ENCODE measurements at regions not wholly inside any gene's neighbourhood (a gene's known extent, or its start where the extent isn't known, plus 50 kb on each side); places are given as distances from the start of the nearest gene placed in this dataset.

GRCh38 chr5:15266841-15267240 is 233.1 kb upstream of the FBXL7 start:
- DNase-seq (ENCODE audit: insufficient read length, low spot score), result no peak
- no peak for FAIRE-seq

GRCh38 chr5:15266229-15266628 is 233.8 kb upstream of the FBXL7 start:
- DNase-seq (ENCODE audit: insufficient read length, low spot score), result no peak

DNA sequence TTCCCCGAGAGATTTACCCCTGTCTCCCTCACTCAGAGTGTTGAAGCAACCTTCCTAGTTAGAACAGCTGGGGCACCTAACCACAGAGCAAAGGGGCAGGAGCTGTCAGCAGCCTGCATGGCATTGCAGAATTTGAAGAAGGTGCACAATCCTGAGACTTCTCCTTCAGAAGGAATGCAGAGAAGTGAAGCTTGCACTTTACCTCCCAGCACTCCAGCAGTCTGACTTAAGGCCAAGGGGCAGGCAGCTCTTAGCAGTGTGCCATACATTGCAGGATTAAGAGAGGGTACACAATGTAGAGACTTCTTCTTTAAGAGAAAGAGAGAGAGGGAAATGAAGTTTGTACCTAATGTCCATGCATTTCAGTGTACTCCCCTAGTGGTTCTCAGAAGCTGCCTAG is 236.0 kb upstream of the FBXL7 start:
- DNase-seq (ENCODE audit: insufficient read length, low spot score) (no peak), FAIRE-seq (no peak)

More at GRCh38 chr5:15266229-15266628, 233.8 kb upstream of the FBXL7 start:
- no peak for FAIRE-seq

GRCh38 chr5:15263406-15263805 is 236.6 kb upstream of the FBXL7 start:
- no peak for FAIRE-seq
- no peak for DNase-seq (ENCODE audit: insufficient read length, low spot score)

DNA sequence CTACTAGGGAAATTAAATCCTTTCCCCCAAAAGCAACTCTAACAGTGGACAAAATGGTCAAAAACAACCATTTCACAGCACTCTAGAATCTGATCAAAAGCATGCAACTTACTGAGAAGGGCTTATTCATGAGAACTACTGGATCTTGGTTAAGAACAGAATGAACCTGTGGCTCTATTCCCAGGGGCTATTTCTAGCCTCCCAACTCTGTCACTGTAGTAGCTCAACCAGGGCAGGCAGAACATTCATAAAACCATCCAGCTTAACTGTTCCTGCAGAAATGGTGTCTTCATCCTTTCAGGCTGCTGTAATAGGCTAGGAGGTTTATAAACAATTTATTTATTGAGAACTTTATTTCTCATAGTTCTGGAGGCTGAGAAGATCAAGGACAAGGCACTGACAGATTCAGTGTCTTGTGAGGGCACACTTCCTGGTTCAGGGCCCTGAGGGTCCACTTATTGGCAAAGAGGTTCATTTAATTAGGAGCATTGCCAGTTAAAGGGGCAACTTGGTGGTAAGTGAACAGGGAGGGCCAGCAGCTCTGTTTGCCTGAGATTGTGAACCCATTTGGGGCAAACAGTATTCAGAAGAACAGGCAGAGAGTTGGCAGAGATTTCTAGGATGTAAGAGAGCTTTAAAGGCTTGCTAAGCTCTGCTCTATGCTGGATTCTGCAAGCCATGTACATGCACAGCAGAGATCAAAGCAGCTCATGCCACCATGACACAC is 238.5 kb upstream of the FBXL7 start:
- no peak for FAIRE-seq
- DNase-seq (ENCODE audit: insufficient read length, low spot score), result no peak

- DNase-seq (ENCODE audit: insufficient read length, low spot score) (no peak), FAIRE-seq (no peak)
These were observed 239.4 kb upstream of the FBXL7 start for GRCh38 chr5:15260356-15261268.

DNA sequence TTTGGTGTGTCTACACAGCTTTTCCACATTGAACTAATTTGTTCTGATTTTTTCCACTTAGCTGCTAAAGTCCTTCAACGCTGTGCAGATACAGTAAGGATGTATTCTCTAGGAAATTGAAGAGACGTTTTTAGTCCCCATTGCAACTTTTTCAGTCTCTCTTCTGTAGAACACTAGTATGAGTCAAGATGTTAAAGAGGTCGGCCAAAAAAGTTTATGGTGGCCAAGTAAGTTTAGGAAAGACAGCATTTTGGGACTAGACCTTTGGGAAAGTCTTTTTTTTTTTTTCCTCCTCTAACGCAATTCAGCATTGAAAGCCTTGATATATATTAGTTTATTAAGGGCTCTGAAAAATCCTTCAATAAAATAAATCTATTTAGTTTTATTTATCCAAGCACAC is 243.5 kb upstream of the FBXL7 start:
- DNase-seq (ENCODE audit: insufficient read length, low spot score) (no peak), FAIRE-seq (no peak)

DNA sequence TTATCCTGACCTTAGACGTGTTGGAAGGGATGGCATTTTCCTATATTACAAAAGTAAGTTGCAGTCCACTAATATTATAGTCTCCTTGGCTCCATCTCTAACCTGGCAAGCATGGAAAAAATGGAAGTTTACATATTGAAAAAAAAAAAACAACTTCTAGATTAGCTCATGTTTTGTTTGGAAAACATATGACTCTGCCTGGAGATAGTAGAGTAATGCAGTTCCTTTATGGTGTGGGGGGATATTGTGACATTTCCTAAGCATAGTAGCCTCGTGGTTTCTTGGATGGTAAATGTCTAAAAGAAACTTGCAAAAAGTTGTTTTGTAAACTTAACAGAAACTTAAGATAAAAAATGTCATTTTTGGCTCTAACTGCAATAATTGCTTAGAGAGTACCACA is 244.4 kb upstream of the FBXL7 start:
- FAIRE-seq (no peak), DNase-seq (ENCODE audit: insufficient read length, low spot score) (no peak)

DNA sequence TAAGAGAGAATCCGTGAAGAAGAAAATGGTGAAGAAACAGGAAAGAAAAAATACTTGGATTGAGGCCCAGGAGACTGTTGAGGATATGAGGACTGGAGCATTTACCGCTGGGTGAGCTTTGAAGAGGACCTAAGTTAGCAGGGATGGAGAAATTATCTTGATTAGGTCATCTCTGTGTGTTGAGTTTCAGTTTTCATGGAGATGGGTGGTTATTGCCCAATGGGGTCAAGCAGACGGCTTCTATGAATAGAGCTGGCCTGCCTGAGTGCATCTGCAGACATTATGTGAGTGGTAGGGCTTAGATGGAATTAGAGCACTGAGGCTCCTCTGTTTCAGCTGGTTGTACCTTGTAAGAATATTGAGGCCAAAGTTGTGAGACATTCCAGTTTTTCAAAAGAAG is 245.4 kb upstream of the FBXL7 start:
- DNase-seq (ENCODE audit: insufficient read length, low spot score) (no peak), FAIRE-seq (no peak)

GRCh38 chr5:15252331-15252730 is 247.6 kb upstream of the FBXL7 start:
- FAIRE-seq (no peak), DNase-seq (ENCODE audit: insufficient read length, low spot score) (no peak)

DNA sequence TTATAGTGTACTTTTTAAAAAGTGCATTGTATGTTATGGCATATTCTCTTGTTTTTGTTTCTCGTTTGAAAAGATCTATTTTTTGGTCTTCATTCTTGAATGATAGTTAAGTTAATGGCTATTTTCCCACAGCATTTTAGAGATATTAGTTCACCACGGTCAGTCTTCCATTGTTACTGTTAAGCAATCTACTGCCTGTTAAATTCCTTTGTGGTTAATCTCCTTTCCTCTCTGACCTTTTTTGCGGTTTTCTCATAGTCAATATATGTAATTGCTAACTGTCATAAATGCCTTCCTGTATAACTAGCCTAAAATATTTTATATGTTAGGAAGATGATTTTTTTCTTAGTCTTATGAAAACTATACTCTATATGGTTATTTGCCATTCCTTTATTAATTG is 250.8 kb upstream of the FBXL7 start:
- FAIRE-seq (peak; percentile 23), DNase-seq (ENCODE audit: insufficient read length, low spot score) (no peak)

DNA sequence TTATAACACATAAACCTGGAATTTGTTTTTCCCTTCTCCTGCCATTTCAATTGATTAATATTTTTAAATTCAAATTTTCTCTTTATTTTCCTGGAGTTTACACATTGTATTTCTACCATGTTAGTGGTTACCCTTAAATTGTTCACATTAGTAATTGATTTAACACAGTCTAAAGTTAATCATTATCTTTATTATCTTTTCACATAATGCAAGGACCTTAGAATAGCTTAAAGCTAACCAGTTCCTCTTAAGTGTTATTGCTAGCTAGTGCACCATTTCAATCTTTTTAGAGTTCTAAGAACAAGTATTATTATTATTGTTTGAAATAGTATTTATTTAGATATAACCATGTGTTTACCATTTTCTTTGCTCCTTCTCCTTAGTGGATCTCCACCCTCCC is 251.2 kb upstream of the FBXL7 start:
- no peak for FAIRE-seq
- no peak for DNase-seq (ENCODE audit: insufficient read length, low spot score)

DNA sequence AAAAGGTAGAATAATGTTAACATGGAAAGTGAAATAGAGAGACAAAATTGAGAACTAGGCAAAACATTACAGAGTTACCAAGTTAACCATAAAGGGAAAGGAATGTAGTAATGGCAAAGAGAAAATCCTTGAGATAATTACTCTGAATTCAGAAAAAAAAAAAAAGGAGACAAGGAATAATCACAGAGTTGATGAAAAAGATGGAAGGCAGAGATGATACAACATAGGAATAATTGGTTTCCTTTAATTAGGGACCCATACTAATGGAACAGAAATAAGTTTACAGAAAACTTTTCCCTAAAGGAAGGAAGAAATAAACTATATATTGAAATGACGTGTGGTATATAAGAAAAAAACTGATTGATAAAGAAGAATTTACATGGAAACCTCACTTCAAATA is 254.1 kb upstream of the FBXL7 start:
- no peak for FAIRE-seq
- DNase-seq (ENCODE audit: insufficient read length, low spot score), result no peak

- DNase-seq (ENCODE audit: insufficient read length, low spot score) (no peak), FAIRE-seq (no peak)
These were observed 256.5 kb upstream of the FBXL7 start for GRCh38 chr5:15243301-15244020.

GRCh38 chr5:15241216-15241821 is 258.7 kb upstream of the FBXL7 start:
- DNase-seq (ENCODE audit: insufficient read length, low spot score) (no peak), FAIRE-seq (no peak)

DNA sequence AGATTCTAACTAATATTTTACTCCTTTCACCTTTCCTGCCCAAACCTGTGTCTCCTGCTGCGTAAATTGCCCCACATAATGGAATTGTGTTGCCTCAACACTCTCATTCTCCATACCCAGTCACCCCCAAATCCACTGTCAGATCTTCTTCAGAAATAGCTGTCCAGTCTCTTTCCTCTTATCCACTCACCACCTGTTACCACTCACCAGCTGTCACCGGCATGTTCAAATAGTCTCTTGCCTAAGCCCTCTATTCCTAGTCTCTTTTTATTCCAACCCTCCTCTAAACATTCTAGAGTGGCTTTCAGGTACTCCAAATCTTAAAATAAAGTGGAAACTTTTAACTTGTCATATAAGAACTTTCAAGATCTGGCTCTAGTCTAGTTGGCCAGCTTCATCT is 262.0 kb upstream of the FBXL7 start:
- no peak for DNase-seq (ENCODE audit: insufficient read length, low spot score)
- no peak for FAIRE-seq

DNA sequence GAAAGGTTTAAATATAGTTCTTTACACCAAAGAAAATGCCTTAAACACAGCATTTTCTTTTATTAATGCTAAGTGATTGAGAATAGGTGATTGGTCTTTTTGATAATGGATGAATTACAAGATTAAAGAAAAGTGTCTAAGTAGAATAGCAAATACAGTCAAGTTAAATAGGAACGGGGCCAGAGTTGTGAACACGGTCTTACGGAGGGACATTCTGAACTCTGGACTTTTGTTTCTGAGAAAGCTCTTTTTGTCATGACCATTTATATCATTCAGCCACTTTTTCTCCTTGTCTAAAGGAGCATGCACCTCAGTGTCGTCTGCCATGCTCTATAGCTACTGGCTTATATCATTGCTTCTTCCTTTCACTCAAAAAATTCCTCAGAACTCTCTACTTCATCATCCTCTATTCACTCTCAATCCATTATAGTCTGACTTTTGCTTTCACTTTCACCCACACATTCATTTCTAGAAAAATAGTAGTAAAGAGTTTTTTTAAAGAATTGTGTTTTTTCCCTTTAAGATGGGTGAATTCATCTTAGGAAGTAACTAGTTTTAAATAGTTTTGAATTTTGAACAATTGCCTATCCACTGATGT is 263.0 kb upstream of the FBXL7 start:
- no peak for FAIRE-seq

GRCh38 chr5:15234911-15235310 is 265.1 kb upstream of the FBXL7 start:
- no peak for FAIRE-seq
- no peak for DNase-seq (ENCODE audit: insufficient read length, low spot score)

More for the DNA sequence above, 263.0 kb upstream of the FBXL7 start:
- no peak for DNase-seq (ENCODE audit: insufficient read length, low spot score)

DNA sequence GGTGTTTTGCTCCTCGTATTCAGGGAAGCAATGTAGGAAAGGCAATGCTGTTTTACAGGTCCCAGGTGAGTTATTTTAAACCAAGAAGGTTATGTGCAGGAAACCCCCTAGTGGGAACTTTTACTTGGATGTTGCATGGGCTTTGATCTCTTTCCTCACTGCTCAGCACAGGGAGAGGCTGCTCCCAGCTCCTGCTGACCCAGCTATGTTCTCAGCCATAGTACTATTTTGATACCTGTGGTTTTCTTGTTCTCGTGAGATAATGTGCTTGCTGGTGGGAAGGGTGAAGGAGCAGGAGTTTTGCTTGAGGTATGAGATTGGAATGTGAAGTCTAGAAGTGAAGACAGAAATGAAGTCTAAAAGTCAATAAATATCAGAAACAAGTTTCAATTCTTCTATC is 265.6 kb upstream of the FBXL7 start:
- FAIRE-seq, result no peak

DNA sequence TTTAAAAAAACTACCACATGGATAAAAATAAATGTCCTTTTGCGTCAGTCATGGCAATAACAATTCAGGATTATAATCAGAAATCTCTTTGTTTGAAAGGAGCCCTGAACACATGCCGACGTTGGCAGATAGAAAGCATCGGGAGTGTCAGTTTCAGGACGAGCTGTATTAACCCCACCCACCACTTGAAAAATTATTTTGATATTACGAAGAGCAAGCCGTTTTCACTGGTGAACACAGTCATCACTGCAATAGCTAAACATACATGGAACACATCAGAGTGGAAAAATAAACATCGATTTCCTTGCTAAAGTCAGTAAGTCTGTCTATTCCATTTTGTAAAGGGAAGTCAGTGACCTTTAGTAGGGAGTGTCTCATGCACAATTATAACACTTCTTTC is 266.4 kb upstream of the FBXL7 start:
- no peak for FAIRE-seq
- DNase-seq (ENCODE audit: insufficient read length, low spot score), result no peak

More for the DNA sequence above, 265.6 kb upstream of the FBXL7 start:
- no peak for DNase-seq (ENCODE audit: insufficient read length, low spot score)

DNA sequence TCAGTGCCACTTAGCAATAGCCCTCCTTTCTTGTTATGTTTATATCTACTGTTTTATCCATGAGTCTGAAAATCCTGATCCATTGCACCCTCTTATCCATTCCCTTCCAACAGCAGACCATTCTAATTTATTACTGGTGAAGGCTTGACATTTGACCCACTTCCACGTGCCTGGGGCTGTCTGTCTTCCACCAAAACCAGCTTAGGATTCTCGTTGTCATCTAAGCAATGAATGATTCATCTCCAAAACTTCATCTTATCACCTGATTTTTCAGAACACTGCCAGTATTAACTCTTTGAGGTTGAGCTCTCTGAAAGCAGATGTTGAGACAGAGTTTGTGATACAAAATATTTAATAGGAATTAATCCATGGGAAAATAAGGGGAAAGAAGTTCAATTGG is 277.8 kb upstream of the FBXL7 start:
- no peak for FAIRE-seq
- DNase-seq (ENCODE audit: insufficient read length, low spot score), result no peak
